Hematopoietic multipotent progenitor cell treated with erythropoietin and hydrocortisone succinate and interleukin-3 and kit ligand, for 8 days (in vitro differentiated cells): ENCODE measurements at regions not wholly inside any gene's neighbourhood (a gene's known extent, or its start where the extent isn't known, plus 50 kb on each side); places are given as distances from the start of the nearest gene placed in this dataset.
"Not testable (repeated sequence)": the region's sequence is repeated elsewhere in the genome, so short reads cannot be mapped to it uniquely, and the experiment has no call there.

Source experiments
- DNase-seq: peaks from one replicate; pipeline ENCODE4 v3.0.0-alpha.2; 2015

DNA sequence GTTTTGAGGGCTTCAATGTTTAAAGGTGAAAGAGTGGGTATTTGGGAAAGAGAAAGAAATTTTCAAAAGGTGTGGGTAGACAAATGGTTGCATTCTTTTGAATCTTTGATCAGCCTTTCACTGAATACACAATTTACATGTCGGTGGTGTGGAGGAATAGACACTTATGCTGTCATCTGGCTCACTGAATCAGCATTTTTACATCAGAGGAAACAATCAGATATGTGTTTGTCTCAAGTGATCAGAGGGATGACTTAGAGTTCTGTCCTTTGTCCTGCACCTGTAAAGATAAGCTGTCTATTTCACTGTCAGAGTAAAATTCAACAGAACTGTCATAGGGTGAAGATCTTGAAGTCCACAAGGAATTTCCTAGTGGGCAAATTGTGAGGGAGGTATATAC is 170.9 kb upstream of the USP25 start:
- no peak for DNase-seq

DNA sequence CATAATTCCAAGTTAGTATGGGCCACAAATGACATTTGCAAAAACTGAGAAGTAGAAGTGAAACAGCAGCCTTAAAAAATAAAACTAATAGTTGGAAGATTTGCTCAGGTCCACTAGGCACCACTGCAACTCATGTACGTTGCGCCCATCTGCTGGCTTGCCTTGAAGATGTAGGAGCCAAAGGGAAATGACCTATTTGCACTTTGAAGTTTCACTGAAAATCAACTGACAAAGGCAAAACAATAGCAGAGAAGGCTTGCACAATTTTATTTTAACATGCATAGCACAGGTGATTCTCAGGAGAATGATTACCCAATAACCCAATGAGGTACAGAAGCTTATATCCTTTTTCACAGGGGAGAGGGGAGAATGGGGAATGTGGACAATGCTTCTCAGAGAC is 170.1 kb upstream of the USP25 start:
- no peak for DNase-seq

DNA sequence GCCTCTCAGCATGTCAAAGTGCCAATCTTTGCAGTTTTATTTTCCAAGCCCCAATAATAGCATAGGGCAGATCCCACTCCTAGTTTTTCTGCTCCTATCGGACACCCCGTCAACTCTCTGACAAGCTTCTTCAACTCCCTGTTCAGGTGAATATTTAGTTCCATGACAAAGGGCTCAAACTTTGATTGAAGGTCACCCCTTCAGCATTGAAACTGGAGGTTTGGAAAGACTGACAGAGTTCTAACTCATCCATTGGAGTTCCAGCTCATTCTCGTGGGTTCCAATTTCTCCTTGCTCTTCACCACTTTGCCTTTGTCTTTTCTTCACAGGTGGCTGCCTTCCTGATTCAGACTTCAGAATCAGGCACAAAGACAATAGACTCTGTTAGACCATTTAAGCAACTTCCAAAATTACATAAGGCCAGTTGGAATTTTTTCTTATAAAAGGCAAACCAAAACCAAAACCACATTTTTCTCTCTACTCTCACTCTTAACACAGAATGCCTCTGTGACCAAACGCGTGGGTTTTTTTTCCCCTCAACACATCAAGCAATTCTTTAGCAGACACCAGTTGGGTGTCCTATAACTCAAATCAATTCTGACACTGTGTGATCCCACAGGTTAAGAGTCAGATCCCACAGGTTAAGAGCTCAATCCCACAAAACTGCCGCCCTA is 169.3 kb upstream of the USP25 start:
- DNase-seq = no peak

DNA sequence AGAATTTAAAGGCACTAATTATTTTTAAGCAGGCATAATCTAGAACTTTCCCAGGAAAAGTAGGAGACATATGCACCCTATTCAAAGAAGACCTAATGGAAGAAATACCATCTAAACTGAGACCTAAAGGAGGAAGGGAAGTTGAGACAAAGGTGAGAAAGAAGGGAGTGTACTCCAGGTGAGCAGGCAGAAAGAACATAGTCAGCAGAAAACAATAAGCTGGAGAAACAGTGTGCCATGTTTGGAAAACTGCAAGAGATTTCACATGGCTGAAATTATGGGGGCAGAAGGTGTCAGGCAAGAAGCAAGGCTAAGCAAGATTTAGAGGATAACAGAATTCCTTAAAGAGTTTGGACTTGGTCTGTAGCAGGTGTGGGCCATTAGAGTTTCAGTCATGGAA is 167.0 kb upstream of the USP25 start:
- DNase-seq = no peak

DNA sequence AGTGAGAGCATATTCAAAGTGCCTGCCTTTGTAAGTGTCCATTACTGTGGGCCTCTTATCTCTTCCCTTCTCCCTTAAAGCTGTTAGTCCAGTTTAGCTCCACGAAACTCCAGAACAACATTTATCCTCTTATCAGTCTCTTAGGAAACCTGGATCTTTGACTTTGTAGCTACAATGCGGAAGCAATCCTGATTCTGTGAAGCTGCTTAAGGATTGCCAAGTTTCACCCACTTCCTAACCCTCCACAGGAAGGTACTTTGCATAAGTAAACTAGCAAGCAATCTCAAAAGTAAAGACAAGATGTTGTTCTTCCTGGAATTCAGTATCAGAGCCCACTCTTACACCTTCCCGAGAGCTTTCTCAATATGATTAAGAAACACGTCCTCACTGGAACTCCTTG is 164.9 kb upstream of the USP25 start:
- no peak for DNase-seq

DNA sequence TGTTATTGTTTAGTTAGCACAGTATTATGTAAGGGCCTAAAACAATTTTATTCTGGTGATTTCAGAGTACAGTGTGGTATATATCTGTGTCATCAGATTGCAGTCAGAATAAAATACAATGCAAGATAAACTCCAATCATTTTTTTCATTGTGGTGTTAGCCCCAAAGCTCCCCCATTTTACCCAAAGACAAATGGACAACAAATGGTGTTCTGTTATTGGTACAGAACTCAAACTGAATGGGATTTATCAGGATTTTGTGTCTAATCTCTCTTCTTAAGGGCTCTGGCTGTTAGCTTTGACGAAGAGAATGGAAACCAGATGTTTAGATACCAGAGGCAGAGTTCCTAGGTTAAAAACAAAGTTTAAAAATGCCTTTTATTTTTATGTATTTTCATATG is 163.1 kb upstream of the USP25 start:
- DNase-seq = no peak

DNA sequence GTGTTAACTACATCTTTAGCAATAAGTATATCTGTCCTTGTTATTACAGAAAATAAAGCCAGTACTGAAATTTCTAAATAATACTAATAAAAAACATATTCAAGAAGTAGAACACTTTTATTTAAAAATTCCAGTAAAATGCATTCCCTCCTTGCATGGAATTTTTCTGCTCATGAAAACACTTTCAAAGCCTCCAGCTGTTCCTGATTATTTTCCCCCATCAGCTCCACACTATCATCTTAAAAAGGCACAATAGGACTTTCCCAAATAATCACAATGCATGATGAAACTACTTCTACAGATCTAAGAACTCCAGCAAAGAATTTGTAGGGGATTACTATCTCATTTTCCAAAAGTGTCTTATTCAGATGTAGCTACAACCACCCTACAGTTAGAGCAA is 162.6 kb upstream of the USP25 start:
- DNase-seq = no peak

DNA sequence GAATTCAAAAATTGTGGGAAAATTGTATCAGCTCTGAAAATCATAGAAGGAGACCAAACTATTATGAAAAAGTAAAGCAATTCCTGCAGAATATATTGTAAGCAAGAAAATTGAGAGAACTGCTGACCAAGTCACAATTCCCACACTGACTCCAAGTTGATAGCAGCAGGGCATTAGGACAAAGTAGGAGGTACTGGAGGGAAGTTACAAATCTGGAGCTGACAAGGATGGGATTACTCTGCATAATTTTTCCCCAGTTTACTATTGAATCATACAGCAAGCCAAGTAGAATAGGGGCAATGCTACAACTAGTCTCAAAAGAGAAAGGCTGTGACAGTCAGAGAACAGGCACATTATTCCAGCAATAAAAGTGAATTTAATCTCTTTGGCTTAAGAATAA is 161.3 kb upstream of the USP25 start:
- DNase-seq = no peak

DNA sequence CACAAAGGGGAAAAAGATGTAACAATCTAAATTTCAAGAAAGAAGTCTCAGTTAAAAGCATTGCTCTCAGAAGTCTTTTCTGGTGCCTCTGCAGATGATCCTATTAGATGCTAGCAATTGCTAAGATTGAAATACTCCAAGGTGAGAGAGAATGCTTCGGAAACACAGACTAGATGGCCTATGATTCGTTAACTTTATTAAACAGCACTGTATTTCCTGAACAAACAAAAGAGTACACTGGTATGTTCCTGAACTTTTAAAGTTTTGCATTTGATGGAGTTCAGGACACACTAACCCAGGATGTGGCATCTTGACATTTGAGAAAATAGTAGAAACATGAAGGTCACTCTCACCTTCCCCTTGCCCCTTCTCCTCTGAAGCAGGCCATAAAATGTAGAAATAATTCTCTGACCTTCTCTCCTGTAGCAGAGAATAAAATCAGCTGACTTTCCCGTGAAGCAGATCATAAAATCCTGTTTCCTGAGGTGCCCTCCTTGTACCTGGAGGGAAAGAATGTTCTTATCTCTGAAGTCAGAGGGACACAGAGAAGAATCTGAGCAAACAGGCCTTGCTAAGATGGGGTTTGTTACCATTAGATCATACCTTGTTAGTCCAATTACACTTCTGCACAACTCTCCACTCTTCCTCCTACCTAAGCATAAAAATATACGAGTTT is 142.9 kb upstream of the USP25 start:
- no peak for DNase-seq

DNA sequence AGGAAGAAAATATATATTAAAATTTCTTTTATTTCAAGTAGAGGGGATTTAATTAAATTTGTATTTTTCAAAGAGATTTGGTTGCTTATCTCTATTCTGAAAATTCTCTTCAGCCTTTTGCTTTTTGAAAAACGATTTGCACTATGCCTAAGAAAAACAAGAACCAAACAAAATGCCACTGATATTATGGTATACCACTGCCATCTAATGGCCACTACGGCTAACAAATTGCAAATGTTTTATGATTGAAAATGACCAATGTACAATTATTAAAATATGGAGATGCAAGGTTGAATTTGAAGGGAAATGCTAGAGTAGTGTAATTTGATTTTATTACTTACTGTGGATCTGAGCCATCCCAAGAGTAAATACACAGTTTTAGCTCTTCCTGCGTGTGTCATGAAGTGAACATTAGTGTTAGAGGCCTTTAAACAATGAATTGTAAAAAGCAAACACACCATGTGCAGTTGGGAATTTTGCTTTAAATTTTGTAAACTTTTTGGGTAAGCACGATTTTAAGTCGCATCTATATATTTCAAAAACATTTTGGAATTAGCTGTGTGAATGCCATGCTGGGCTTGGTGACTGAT is 137.4 kb upstream of the USP25 start:
- peak; percentile 55 for DNase-seq

DNA sequence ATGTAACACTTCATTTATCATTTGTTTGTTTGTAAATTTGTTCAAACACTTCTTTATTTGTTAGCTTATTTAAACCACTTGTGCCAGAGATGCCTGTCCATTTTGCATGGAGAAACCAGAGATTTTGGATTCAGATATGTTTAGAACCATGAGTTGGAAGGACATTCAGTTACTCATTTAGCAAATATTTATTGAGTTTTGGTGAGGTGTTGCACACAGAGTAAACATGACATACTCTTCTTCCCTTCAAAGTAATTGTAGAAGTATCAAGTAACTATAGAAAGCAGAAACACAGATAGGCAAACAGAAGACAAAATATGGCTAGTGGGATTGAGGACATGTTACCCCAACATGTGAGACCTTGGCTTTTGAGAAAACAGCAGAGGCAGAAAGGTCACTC is 136.8 kb upstream of the USP25 start:
- no peak for DNase-seq

DNA sequence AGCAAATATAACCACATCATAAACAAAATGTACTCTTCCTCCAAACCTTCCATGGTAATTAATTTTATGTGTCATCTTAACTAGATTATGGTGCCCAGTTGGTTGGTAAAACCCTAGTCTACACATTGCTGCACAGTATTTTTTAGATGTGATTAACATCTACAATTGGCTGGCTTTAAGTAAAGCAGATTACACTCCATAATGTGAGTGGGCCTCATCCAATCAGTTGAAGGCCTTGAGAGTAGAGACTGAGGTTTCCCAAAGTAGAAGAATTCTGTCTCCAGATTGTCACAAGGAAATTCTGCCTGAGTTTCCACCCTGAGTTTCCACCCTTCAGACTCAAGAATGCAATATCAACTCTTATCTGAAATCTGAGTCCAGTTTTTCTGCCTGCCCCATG is 128.4 kb upstream of the USP25 start:
- no peak for DNase-seq

DNA sequence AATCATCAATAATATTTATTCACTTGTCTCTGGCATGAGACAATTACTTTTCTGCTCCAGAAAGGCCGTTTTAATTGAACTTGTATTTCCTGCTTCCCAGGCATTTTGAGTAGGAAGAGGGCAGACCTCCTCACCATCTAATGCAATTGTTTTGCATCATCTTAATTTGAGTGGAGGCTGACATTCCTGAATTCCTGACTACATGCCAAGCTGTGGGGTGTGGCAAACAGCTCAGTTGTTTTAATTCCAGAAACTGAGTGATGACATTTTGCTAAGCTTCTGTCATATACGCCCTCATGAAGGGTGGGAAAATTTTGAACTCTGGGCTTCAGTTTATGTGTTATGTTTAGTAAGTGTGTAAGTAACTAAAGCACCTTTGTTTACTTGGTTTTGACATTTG is 125.4 kb upstream of the USP25 start:
- DNase-seq = no peak

DNA sequence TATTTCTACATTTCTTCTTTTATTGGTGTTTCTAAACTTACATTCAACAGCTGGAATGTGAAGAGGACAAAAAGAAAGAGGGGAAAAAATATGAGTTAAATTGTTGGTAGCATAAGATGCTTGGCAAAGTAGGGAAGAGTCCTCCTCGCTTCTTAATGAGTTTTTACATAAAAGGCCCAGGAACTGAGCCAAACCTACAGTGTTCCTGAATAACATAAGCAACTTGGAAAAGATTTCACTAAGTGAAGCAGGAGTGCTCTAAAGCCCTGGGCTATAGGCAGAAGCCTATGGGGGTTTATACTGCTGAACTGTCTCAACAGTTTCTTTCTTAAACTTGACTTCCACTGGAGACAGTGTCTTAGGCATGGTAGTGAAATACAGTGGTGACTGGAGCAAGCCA is 115.0 kb upstream of the USP25 start:
- no peak for DNase-seq

DNA sequence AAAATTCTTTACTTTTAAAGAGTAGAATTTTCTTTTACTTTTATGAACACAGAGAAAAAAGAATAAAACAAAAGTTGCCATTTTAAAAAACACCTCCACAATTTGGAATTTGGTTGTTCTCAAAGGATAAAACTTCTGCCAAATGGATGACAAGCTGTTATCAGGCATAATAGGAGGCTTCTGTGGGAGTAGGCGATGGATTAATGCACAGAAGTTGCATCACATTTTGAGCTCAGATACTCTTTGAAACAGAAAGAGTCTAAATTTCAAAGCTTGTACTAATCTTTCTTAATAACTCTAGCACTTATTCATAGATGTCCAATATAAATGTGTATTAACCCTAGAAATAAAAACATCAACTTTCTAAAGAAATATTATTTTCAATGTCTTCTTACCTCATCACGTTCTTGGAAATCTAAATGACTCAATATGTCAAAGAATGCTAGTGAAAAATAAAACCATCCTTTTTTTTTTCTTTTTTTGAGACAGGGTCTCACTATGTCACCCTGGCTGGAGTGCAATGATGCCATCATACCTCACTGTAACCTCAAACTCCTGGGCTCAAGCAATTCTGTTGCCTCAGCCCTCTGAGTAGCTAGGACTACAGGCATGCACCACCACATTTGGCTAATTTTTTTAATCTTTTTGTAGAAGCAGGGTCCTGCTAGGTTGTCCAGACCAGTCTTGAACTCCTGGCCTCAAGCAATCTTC is 112.8 kb upstream of the USP25 start:
- no peak for DNase-seq

DNA sequence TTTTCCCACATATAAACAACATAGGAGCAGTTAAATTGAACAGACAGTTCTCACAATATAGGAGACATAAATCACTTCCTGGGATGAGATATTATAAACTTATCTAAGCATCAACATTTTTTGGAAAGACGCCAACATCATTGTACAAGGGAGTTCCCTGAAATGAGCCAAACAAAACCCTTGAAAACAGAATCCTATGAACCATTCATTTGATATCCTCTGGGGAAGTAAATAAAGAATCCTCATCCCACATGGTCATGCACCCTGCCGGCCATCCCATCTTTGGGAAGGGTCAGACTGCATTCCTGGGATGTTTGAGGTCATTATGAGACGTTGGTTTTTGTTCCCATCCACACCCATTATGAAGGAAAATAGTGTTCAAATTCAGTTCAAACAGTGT is 111.8 kb upstream of the USP25 start:
- DNase-seq = no peak

DNA sequence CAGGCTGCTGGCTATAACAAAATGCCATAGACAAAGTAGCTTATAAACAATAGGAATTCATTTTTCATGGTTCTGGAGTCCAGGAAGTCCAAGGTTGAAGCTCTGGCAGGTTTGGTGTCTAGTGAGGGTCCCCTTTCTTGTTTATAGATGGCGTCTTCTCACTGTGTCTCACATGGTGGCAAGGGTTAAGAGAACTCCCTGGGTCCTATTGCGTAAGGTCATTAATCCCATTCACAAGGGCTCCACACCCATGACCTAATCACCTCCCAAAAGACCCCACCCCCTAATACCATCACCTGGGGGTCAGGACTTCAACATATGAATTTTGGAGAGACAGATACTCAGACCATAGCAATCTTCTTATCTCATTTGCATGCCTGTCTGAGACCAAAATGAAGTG is 108.9 kb upstream of the USP25 start:
- no peak for DNase-seq

DNA sequence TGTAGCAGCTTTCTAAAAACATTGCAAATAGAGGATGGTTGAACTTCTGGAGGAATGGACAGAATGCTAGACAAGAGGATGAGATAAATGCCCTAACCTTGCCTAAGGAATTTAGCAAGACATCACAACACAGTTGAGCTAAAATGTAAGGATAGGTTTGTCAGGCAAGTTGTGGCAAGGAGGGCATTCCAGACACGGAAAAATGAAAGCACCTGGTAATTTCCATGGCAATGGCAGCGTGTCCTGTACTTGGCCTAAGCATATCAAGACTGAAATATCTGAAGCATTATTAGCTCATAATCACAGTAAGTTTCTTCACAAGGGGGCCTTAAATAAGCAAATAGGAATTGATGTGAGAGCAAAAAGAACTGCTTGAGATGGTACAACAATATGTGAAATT is 105.1 kb upstream of the USP25 start:
- DNase-seq = no peak

DNA sequence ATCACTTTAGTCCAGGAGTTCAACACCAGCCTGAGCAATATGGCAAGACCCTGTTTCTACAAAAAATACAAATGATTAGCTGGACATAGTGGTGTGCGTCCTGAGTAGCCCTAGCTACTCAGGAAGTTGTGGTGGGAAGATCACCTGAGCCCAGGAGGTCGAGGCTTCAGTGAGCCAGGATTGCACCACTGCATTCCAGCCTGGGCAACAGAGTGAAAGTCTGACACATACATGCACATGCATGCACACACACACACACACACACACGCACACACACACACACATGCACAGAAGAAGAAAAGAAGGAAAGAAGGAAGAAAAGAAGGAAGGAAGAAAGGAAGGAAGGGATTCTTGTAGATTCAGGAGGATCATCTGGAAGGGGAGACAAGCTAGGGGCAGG is 104.4 kb upstream of the USP25 start:
- DNase-seq = no peak

DNA sequence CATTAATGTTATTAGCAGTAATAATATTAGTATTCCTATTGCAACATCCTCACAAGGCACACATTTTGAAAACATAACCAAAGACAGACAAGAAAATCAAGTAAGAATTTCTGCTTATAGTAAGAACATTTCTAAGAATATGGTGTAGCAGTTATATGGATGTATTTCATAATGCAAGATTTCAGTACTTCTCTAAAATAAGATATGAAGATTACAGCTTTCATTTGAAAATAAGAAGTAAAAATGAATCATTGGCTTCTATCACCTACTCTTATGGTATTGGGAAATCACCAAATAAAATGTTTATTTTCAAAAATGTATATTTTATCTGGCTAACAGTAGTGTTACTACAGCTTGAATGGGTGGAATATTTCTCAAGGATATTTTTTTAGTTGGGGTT is 103.8 kb upstream of the USP25 start:
- no peak for DNase-seq

DNA sequence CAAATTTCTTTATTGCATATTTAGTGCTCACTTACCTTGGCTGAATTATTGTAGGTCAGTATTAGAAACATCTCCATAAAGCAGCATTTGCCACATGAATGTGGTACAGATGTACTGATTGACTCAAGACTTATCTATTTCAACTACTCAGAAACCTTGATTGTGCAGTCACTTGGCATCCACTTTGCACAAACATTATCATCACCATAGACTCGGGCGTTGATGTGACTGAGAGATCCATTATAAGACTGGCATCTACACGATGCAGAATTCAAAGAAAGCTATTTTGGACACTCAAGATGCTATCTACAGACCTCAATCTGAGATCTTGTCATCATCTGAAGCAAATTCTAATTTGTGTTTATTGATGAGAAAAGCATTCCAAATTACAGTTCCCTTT is 102.8 kb upstream of the USP25 start:
- no peak for DNase-seq

DNA sequence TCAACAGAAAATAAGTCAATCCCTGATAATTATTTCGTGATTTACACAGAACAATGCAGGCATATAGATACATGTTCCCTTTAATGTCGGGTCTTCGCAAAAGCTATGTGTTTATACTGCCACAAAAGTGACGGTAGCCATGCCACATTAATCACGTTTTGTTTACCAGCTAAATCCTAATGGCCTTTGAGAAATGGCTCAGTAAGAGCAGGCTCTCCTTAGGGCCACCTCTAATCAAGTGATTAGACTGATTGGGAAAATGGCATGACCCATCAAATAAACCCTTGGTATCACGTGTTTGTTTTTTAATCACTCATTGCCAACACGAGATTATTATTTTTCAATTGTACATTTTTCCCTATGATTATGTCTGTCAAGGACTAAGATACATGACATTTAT is 102.0 kb upstream of the USP25 start:
- no peak for DNase-seq

DNA sequence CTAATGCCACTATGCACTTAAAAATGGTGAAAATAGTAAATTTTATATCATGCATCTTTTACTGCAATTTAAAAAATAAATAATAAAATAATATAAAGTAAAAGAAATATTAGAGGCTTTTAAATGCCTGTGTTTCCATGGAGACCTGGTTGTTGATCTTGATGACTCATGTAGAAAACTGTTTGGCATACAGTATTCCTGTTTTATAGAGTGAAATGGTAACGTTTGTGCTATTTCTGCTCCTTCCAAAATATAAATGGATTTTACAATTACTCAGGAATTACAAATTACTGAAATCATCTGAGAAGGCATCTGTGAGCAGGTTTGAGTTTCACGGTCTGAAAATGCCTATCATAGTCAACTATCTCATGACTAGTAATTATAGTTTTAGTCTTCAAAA is 98.4 kb upstream of the USP25 start:
- DNase-seq = no peak

DNA sequence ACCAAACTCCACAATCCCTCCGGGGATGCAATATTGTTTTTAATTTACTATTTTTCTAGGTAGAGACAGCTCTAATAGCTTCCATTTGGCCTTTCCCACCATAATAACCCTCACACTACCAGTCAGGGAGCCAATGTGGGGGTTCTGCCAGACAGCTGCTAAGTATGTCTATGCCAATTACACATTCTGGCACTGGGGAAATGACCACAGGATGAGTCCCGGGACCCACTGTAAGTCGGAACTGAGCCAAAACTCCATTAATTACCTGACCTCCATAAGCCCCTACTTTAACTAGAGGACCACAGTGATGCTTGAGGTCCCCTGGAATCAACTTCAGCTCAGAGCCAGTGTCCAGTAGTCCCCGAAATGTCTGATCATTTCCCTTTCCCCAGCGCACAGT is 95.2 kb upstream of the USP25 start:
- DNase-seq = not testable (repeated sequence)
